ENCODE measurements at regions not wholly inside any gene's neighbourhood (a gene's known extent, or its start where the extent isn't known, plus 50 kb on each side); places are given as distances from the start of the nearest gene placed in this dataset.

DNA sequence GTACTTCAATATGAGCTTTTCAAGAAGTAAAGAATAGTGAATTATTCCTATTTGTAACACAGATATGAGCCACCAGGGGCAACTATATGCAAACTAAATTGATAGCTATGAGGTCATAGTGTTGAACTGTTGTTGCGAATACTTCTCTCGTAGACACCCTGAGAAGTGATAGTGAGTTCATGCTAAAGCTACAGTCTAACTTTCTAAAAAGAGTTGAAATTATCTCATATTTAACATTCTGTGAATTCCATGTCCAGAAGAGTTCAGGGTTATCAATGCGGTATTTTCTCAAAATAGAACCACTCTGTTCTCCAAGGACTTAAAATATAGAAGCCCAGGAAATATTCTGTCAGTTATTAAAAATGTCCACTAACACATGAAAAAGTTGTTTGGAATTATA, 185.4 kb downstream of the AASDHPPT start:
- H3K27me3 ChIP-seq = no peaks in the 10 kb centered on the region
- no peaks in the 10 kb centered on the region for H3K4me1 ChIP-seq
- TF ChIP-seq, protein P1, sequence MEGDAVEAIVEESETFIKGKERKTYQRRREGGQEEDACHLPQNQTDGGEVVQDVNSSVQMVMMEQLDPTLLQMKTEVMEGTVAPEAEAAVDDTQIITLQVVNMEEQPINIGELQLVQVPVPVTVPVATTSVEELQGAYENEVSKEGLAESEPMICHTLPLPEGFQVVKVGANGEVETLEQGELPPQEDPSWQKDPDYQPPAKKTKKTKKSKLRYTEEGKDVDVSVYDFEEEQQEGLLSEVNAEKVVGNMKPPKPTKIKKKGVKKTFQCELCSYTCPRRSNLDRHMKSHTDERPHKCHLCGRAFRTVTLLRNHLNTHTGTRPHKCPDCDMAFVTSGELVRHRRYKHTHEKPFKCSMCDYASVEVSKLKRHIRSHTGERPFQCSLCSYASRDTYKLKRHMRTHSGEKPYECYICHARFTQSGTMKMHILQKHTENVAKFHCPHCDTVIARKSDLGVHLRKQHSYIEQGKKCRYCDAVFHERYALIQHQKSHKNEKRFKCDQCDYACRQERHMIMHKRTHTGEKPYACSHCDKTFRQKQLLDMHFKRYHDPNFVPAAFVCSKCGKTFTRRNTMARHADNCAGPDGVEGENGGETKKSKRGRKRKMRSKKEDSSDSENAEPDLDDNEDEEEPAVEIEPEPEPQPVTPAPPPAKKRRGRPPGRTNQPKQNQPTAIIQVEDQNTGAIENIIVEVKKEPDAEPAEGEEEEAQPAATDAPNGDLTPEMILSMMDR (IDR thresholded peaks at IDR 0.05) = no peak
- DNase-seq = no peak
- H3K27ac ChIP-seq = no peak overlapping the region
- no peak for ATAC-seq
- no peak overlapping the region for H3K4me3 ChIP-seq
- 48 to 58% methylated on average over 3 of the region's 3 CpGs for WGBS, 2 donors
- no peaks in the 10 kb centered on the region for H3K36me3 ChIP-seq
- intact Hi-C loops (cut with DNase I) = loop anchor here in 1 of 10 donors (2.0 kb wide), 1 partner anchor 42 kb away; no protein-coding TSS in a partner anchor
- H3K9me3 ChIP-seq = peaks cover 0 to 8% (median 0%) of the 10 kb centered on the region in 11 donors

DNA sequence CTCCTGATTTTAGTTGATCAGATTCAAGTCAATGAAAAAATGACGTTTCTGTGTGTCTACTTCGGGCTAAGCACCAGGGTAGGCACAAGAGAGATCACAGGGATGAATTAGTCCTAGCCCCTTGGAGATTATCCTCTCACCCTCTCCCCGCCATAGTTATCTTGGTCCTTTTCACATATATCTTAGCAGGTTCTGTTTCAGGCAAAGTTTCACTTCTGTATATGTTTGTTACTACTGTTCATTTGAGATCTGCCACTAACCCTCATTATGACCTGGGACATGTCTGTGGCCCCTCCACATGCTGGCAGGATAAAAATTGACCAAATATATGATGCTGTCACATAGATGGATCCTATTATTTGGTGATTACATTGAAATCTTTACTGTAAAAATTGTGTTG, 186.1 kb downstream of the AASDHPPT start:
- ATAC-seq = no peak
- H3K9me3 ChIP-seq = peaks cover 0 to 8% (median 0%) of the 10 kb centered on the region in 11 donors
- no peak for DNase-seq
- no peaks in the 10 kb centered on the region for H3K36me3 ChIP-seq
- no peaks in the 10 kb centered on the region for H3K27me3 ChIP-seq
- TF ChIP-seq, protein P1 (IDR thresholded peaks at IDR 0.05) = no peak
- WGBS, 2 donors = 74 to 85% methylated on average over 3 of the region's 3 CpGs
- intact Hi-C loops (cut with DNase I) = loop anchor here in 1 of 10 donors (2.0 kb wide), 1 partner anchor 43 kb away; no protein-coding TSS in a partner anchor
- H3K4me1 ChIP-seq = no peaks in the 10 kb centered on the region
- H3K4me3 ChIP-seq = no peak overlapping the region
- H3K27ac ChIP-seq = no peak overlapping the region

DNA sequence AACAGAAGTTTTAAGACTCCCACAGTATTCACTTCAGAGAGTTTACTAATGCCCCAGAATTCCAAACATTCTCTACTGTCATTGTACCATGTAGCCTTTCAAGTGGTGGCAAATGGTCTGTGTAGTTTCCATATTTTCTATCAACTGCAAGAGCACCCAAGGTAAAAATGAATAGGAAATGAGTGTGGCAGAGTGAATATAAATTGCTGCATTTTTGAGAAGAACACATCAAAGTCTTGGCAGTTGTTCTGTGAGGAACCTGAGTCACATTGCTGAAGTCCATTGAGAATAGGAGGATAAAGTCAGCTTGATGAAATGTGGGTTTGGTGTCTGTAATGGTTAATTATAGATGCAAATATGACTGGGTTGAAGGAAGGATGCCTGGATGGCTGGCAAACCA, 193.6 kb downstream of the AASDHPPT start:
- Histone ChIP-seq H3K36me3 (no peaks in the 10 kb centered on the region), H3K27me3 (no peaks in the 10 kb centered on the region), H3K4me1 (no peaks in the 10 kb centered on the region), H3K4me3 (no peak overlapping the region), H3K27ac (no peak overlapping the region), H3K9me3 (peaks cover 0 to 16% (median 0%) of the 10 kb centered on the region in 11 donors)
- ATAC-seq (no peak), DNase-seq (no peak)
- TF ChIP-seq, protein P1 (IDR thresholded peaks at IDR 0.05) = no peak
- intact Hi-C loops (cut with DNase I) = no loop called here

DNA sequence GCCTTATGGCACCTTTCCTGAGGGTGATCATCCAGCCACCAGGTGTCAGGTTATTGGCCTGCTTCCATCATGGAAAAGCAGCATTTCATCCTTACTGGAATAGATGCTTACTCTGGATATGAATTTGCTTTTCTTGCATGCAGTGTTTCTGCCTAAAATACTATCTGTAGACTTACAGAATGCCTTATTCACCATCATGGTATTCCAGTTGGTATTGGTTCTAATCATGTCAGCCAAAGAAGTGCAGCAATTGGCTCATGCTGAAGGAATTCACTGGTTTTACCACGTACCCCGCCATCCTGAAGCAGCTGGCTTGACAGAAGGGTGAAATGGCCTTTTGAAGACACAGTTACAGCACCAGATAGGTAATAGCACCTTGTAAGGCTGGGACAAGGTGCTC, 194.2 kb downstream of the AASDHPPT start:
- 91 to 96% methylated on average over 2 of the region's 2 CpGs for WGBS, 2 donors
- TF ChIP-seq, protein P1 (IDR thresholded peaks at IDR 0.05) = no peak
- no peak for ATAC-seq

More for the DNA sequence above, 194.2 kb downstream of the AASDHPPT start:
- no peaks in the 10 kb centered on the region for H3K4me1 ChIP-seq
- intact Hi-C loops (cut with DNase I) = no loop called here
- no peak overlapping the region for H3K27ac ChIP-seq
- no peaks in the 10 kb centered on the region for H3K36me3 ChIP-seq
- H3K4me3 ChIP-seq = no peak overlapping the region
- H3K9me3 ChIP-seq = peaks cover 0 to 16% (median 0%) of the 10 kb centered on the region in 11 donors
- DNase-seq = no peak
- H3K27me3 ChIP-seq = no peaks in the 10 kb centered on the region
